Mucosa of rectum (tissue), 2 donors: ENCODE measurements at regions not wholly inside any gene's neighbourhood (a gene's known extent, or its start where the extent isn't known, plus 50 kb on each side); places are given as distances from the start of the nearest gene placed in this dataset.

Source experiments
- H3K27ac ChIP-seq, 2 donors: one replicate each; pipeline ENCODE4 v1.7.0; 2013; ENCODE audit warnings: inconsistent platforms in 2 of 2, low read depth in 2 of 2, low read length in 2 of 2
- H3K27me3 ChIP-seq, 2 donors: one replicate each; pipeline ENCODE4 v1.7.0; 2013; ENCODE audit warnings: low read length in 2 of 2; ENCODE audit not compliant: control insufficient read depth in 2 of 2, insufficient read depth in 2 of 2
- H3K36me3 ChIP-seq, 2 donors: one replicate each; pipeline ENCODE4 v1.7.0; 2013; ENCODE audit warnings: low read length in 2 of 2; ENCODE audit not compliant: control insufficient read depth in 2 of 2, insufficient read depth in 2 of 2
- H3K4me1 ChIP-seq, 2 donors: one replicate each; pipeline ENCODE4 v1.7.0; 2013; ENCODE audit warnings: low read length in 2 of 2, mild to moderate bottlenecking in 1 of 2; ENCODE audit not compliant: control insufficient read depth in 2 of 2, insufficient read depth in 2 of 2
- H3K4me3 ChIP-seq, 2 donors: one replicate each; pipeline ENCODE4 v1.7.0; 2013; ENCODE audit warnings: low read length in 2 of 2
- H3K9ac ChIP-seq, 2 donors: one replicate each; pipeline ENCODE4 v1.7.0; 2013; ENCODE audit warnings: low read length in 2 of 2, low read depth in 1 of 2, mild to moderate bottlenecking in 1 of 2
- H3K9me3 ChIP-seq, 2 donors: one replicate each; pipeline ENCODE4 v1.7.0; 2013; ENCODE audit warnings: low read length in 2 of 2; ENCODE audit not compliant: control insufficient read depth in 2 of 2
- donor health status: healthy.
- donor health status: Normal muscosa, but diverticular disease.

GRCh38 chr21:35321322-35322200, 272.5 kb upstream of the RUNX1 start:
- Histone ChIP-seq H3K9me3 (no peaks in the 10 kb centered on the region), H3K27ac (no peak overlapping the region), H3K4me3 (no peak overlapping the region), H3K4me1 (no peaks in the 10 kb centered on the region), H3K9ac (no peak overlapping the region), H3K36me3 (no peaks in the 10 kb centered on the region), H3K27me3 (no peaks in the 10 kb centered on the region)

- Histone ChIP-seq H3K27ac (no peak overlapping the region), H3K27me3 (no peaks in the 10 kb centered on the region), H3K4me3 (no peak overlapping the region), H3K36me3 (no peaks in the 10 kb centered on the region), H3K9ac (no peak overlapping the region), H3K9me3 (no peaks in the 10 kb centered on the region), H3K4me1 (no peaks in the 10 kb centered on the region)
Measured at GRCh38 chr21:35319684-35320283, 270.7 kb upstream of the RUNX1 start.

- no peaks in the 10 kb centered on the region for H3K9me3 ChIP-seq
Measured at GRCh38 chr21:35316933-35317332, 267.8 kb upstream of the RUNX1 start.

GRCh38 chr21:35316456-35316855, 267.4 kb upstream of the RUNX1 start:
- no peaks in the 10 kb centered on the region for H3K27me3 ChIP-seq
- no peaks in the 10 kb centered on the region for H3K9me3 ChIP-seq
- no peak overlapping the region for H3K9ac ChIP-seq
- no peaks in the 10 kb centered on the region for H3K4me1 ChIP-seq
- H3K4me3 ChIP-seq: no peak overlapping the region
- no peak overlapping the region for H3K27ac ChIP-seq
- no peaks in the 10 kb centered on the region for H3K36me3 ChIP-seq

More at GRCh38 chr21:35316933-35317332, 267.8 kb upstream of the RUNX1 start:
- no peak overlapping the region for H3K9ac ChIP-seq
- no peaks in the 10 kb centered on the region for H3K27me3 ChIP-seq
- H3K4me3 ChIP-seq: no peak overlapping the region
- no peaks in the 10 kb centered on the region for H3K4me1 ChIP-seq
- H3K36me3 ChIP-seq: no peaks in the 10 kb centered on the region
- H3K27ac ChIP-seq: no peak overlapping the region

- Histone ChIP-seq H3K4me3 (no peak overlapping the region), H3K27ac (no peak overlapping the region), H3K27me3 (no peaks in the 10 kb centered on the region), H3K9ac (no peak overlapping the region), H3K9me3 (no peaks in the 10 kb centered on the region), H3K36me3 (no peaks in the 10 kb centered on the region), H3K4me1 (no peaks in the 10 kb centered on the region)
Measured at GRCh38 chr21:35314857-35315582, 265.9 kb upstream of the RUNX1 start.

- Histone ChIP-seq H3K4me3 (no peak overlapping the region), H3K27ac (no peak overlapping the region), H3K4me1 (no peaks in the 10 kb centered on the region), H3K9me3 (no peaks in the 10 kb centered on the region), H3K27me3 (no peaks in the 10 kb centered on the region), H3K36me3 (no peaks in the 10 kb centered on the region), H3K9ac (no peak overlapping the region)
Measured at GRCh38 chr21:35311985-35312384, 262.9 kb upstream of the RUNX1 start.

GRCh38 chr21:35309316-35309715, 260.2 kb upstream of the RUNX1 start:
- Histone ChIP-seq H3K9ac (no peak overlapping the region), H3K4me3 (no peak overlapping the region), H3K27me3 (no peaks in the 10 kb centered on the region), H3K36me3 (no peaks in the 10 kb centered on the region), H3K4me1 (no peaks in the 10 kb centered on the region), H3K27ac (no peak overlapping the region), H3K9me3 (no peaks in the 10 kb centered on the region)

GRCh38 chr21:35303085-35303484, 254.0 kb upstream of the RUNX1 start:
- H3K4me1 ChIP-seq: no peaks in the 10 kb centered on the region
- H3K27me3 ChIP-seq: no peaks in the 10 kb centered on the region
- no peak overlapping the region for H3K4me3 ChIP-seq
- no peak overlapping the region for H3K9ac ChIP-seq
- H3K27ac ChIP-seq: no peak overlapping the region
- no peaks in the 10 kb centered on the region for H3K36me3 ChIP-seq
- H3K9me3 ChIP-seq: no peaks in the 10 kb centered on the region

- H3K9ac ChIP-seq: no peak overlapping the region
- H3K36me3 ChIP-seq: no peaks in the 10 kb centered on the region
- no peaks in the 10 kb centered on the region for H3K27me3 ChIP-seq
- H3K4me1 ChIP-seq: no peaks in the 10 kb centered on the region
- no peak overlapping the region for H3K4me3 ChIP-seq
- H3K27ac ChIP-seq: no peak overlapping the region
- no peaks in the 10 kb centered on the region for H3K9me3 ChIP-seq
Measured at GRCh38 chr21:35298757-35299156, 249.7 kb upstream of the RUNX1 start.

GRCh38 chr21:35297665-35298064, 248.6 kb upstream of the RUNX1 start:
- Histone ChIP-seq H3K9me3 (no peaks in the 10 kb centered on the region), H3K27ac (no peak overlapping the region), H3K9ac (no peak overlapping the region), H3K4me1 (no peaks in the 10 kb centered on the region), H3K27me3 (no peaks in the 10 kb centered on the region), H3K36me3 (no peaks in the 10 kb centered on the region), H3K4me3 (no peak overlapping the region)
